Activated T-cell treated with anti-CD3 and anti-CD28 coated beads, Interleukin-2, amount 50 U/mL, for 48 hours (primary cell): ENCODE measurements at regions not wholly inside any gene's neighbourhood (a gene's known extent, or its start where the extent isn't known, plus 50 kb on each side); places are given as distances from the start of the nearest gene placed in this dataset.

ENCODE experiments used
- DNase-seq, 2 experiments: peaks; one replicate each; pipeline ENCODE4 v3.0.0-alpha.2; 2020

GRCh38 chr18:78698914-78699313 lies 280.7 kb upstream of the SALL3 start:
- no peak for DNase-seq

- no peak for DNase-seq
Observed at GRCh38 chr18:78699499-78699898, 280.1 kb upstream of the SALL3 start.

GRCh38 chr18:78701771-78702396 lies 277.7 kb upstream of the SALL3 start:
- no peak for DNase-seq

- no peak for DNase-seq
Observed at GRCh38 chr18:78703291-78703690, 276.3 kb upstream of the SALL3 start.

- no peak for DNase-seq
Observed at GRCh38 chr18:78704971-78705461, 274.6 kb upstream of the SALL3 start.

- no peak for DNase-seq
Observed at GRCh38 chr18:78709261-78709809, 270.3 kb upstream of the SALL3 start.

- DNase-seq = no peak
Observed at GRCh38 chr18:78711316-78711715, 268.3 kb upstream of the SALL3 start.

GRCh38 chr18:78711971-78712370 lies 267.6 kb upstream of the SALL3 start:
- DNase-seq = no peak

- no peak for DNase-seq
Observed at GRCh38 chr18:78713069-78713468, 266.5 kb upstream of the SALL3 start.

- no peak for DNase-seq
Observed at GRCh38 chr18:78713726-78714125, 265.9 kb upstream of the SALL3 start.

- DNase-seq = no peak
Observed at GRCh38 chr18:78716022-78716421, 263.6 kb upstream of the SALL3 start.

- DNase-seq = no peak
Observed at GRCh38 chr18:78716581-78716980, 263.0 kb upstream of the SALL3 start.

GRCh38 chr18:78717051-78717765 lies 262.4 kb upstream of the SALL3 start:
- DNase-seq = no peak

- DNase-seq = no peak
Observed at GRCh38 chr18:78717766-78718150, 261.9 kb upstream of the SALL3 start.

- DNase-seq = no peak
Observed at GRCh38 chr18:78719821-78720220, 259.8 kb upstream of the SALL3 start.

- no peak for DNase-seq
Observed at GRCh38 chr18:78720456-78721237, 259.0 kb upstream of the SALL3 start.

- DNase-seq = no peak
Observed at GRCh38 chr18:78721238-78721875, 258.3 kb upstream of the SALL3 start.

- DNase-seq = no peak
Observed at GRCh38 chr18:78721981-78722380, 257.6 kb upstream of the SALL3 start.

- no peak for DNase-seq
Observed at GRCh38 chr18:78722386-78722785, 257.2 kb upstream of the SALL3 start.

- DNase-seq = no peak
Observed at GRCh38 chr18:78722929-78723710, 256.5 kb upstream of the SALL3 start.

GRCh38 chr18:78724214-78724914 lies 255.3 kb upstream of the SALL3 start:
- no peak for DNase-seq

- DNase-seq = no peak
Observed at GRCh38 chr18:78725426-78725825, 254.2 kb upstream of the SALL3 start.
